ENCODE measurements at regions not wholly inside any gene's neighbourhood (a gene's known extent, or its start where the extent isn't known, plus 50 kb on each side); places are given as distances from the start of the nearest gene placed in this dataset.

- TF ChIP-seq CTCF (IDR thresholded peaks at IDR 0.05) = no peak
- no peak for TF ChIP-seq POLR2A (IDR thresholded peaks at IDR 0.05)
Observed at GRCh38 chr5:123294544-123294943, 128.7 kb downstream of the CEP120 start.
